HepG2 (cell line): ENCODE measurements at regions not wholly inside any gene's neighbourhood (a gene's known extent, or its start where the extent isn't known, plus 50 kb on each side); places are given as distances from the start of the nearest gene placed in this dataset.

Experiments used
- ATAC-seq: fragments of 200-7000 bp; cut with Tn5 transposase; 3 replicates; pipeline ENCODE4 v1.9.1; 2020; ENCODE audit warnings: mild to moderate bottlenecking, moderate library complexity
- BruUV-seq: library from RNA; stranded (reverse); fragments of 400-500 nt; replicated peaks from 2 replicates; lab custom pipeline; 2021; lab: Mats Ljungman, UMichigan
- CTCF ChIA-PET: fragments of 300-600 bp; formaldehyde crosslinking; extraction: SDS; loops from one replicate; lab custom pipeline; 2021; ENCODE audit warnings: low total read pairs, inconsistent platforms, low intra/inter-chr PET ratio; lab: Yijun Ruan, JAX
- POLR2A ChIA-PET: fragments of 350-600 bp; sonication (Branson Sonifier 250); formaldehyde crosslinking; loops from one replicate; lab custom pipeline; 2020; ENCODE audit warnings: antibody characterized with exemption, inconsistent platforms; lab: Yijun Ruan, JAX
- DNase-seq: peaks from one replicate; pipeline ENCODE4 v3.0.0-alpha.2; 2015; ENCODE audit warnings: low spot score
- FAIRE-seq: peaks from 3 replicates; lab custom pipeline; 2011; peaks lifted over from hg19 to GRCh38; lab: Jason Lieb, UNC
- H2AFZ ChIP-seq: one replicate; pipeline ENCODE4 v1.6.1; 2011; ENCODE audit warnings: low read length, inconsistent platforms
- H3K27ac ChIP-seq: fragments of 300-600 bp; 3 replicates; pipeline ENCODE4 v1.8.0; 2011; ENCODE audit warnings: mixed run types, mild to moderate bottlenecking, mixed read lengths, low read length, inconsistent platforms; ENCODE audit not compliant: insufficient read depth; ENCODE audit errors: extremely low read length
- H3K27me3 ChIP-seq, 2 experiments: fragments of 200-600 bp in 1 of 2; 2 replicates in 1 of 2; 3 replicates in 1 of 2; pipeline versions ENCODE4 v1.6.0 to v1.8.0; 2011; ENCODE audit warnings: low read length in 2 of 2, mild to moderate bottlenecking in 2 of 2, moderate library complexity in 2 of 2, inconsistent platforms in 1 of 2; ENCODE audit not compliant: insufficient read depth in 2 of 2, control insufficient read depth in 1 of 2
- H3K36me3 ChIP-seq, 2 experiments: fragments of 200-600 bp in 1 of 2; replicated peaks in 1 of 2; 2 replicates in 1 of 2; 3 replicates in 1 of 2; pipeline versions ENCODE4 v1.5.1 to v1.8.0; 2011; ENCODE audit warnings: low read length in 2 of 2, inconsistent platforms in 1 of 2; ENCODE audit not compliant: insufficient read depth in 2 of 2, control insufficient read depth in 1 of 2
- H3K4me1 ChIP-seq: 2 replicates; pipeline ENCODE4 v1.5.1; 2012; ENCODE audit warnings: low read length, inconsistent platforms; ENCODE audit not compliant: insufficient read depth
- H3K4me2 ChIP-seq: 2 replicates; pipeline ENCODE4 v1.6.0; 2011; ENCODE audit warnings: low read depth, low read length, inconsistent platforms
- H3K4me3 ChIP-seq, 3 experiments: fragments of 200-600 bp in 1 of 3; sonication (generic), shearing (Covaris generic) in 1 of 3; replicated peaks in 1 of 3; 2 replicates each; pipeline ENCODE4 v1.5.1; 2011 to 2016; ENCODE audit warnings: low read length in 3 of 3, inconsistent platforms in 2 of 3, low read depth in 2 of 3, mild to moderate bottlenecking in 2 of 3, control low read depth in 1 of 3, mixed read lengths in 1 of 3; ENCODE audit not compliant: insufficient read depth in 1 of 3
- H3K79me2 ChIP-seq: one replicate; pipeline ENCODE4 v1.6.1; 2011; ENCODE audit warnings: low read length, inconsistent platforms; ENCODE audit not compliant: insufficient read depth
- H3K9ac ChIP-seq: 2 replicates; pipeline ENCODE4 v1.6.0; 2011; ENCODE audit warnings: mild to moderate bottlenecking, low read depth, low read length, inconsistent platforms; ENCODE audit not compliant: insufficient read depth
- H3K9me3 ChIP-seq: 2 replicates; pipeline ENCODE4 v1.5.1; 2012; ENCODE audit warnings: mild to moderate bottlenecking, low read length
- H4K20me1 ChIP-seq: 2 replicates; pipeline ENCODE4 v1.6.0; 2011; ENCODE audit warnings: inconsistent platforms, mild to moderate bottlenecking, low read length, moderate library complexity; ENCODE audit not compliant: insufficient read depth
- ATM ChIP-seq: fragments of 450-650 bp; IDR thresholded peaks from 2 replicates; pipeline ENCODE4 v1.7.1; 2017; ENCODE audit warnings: mild to moderate bottlenecking, borderline replicate concordance
- ELF4 ChIP-seq: sonication (generic); formaldehyde crosslinking; IDR thresholded peaks from 2 replicates; pipeline ENCODE4 v1.5.0; 2020; ENCODE audit warnings: missing genetic modification reagents, mild to moderate bottlenecking, moderate library complexity, borderline replicate concordance
- FOXP1 ChIP-seq, 2 experiments: fragments of 450-650 bp in 1 of 2; IDR thresholded peaks; 2 replicates each; pipeline ENCODE4 v1.6.1; 2017 to 2018; ENCODE audit warnings: antibody characterized with exemption in 1 of 2
- GZF1 ChIP-seq: sonication (generic); formaldehyde crosslinking; IDR thresholded peaks from 2 replicates; pipeline ENCODE4 v1.5.1; 2020; ENCODE audit warnings: mild to moderate bottlenecking, missing genetic modification reagents
- MEIS2 ChIP-seq: sonication (generic); formaldehyde crosslinking; IDR thresholded peaks from 2 replicates; pipeline ENCODE4 v1.9.0; 2021; ENCODE audit warnings: mild to moderate bottlenecking, missing genetic modification reagents
- MYC ChIP-seq: sonication (generic); formaldehyde crosslinking; IDR thresholded peaks from 2 replicates; pipeline ENCODE4 v1.9.0; 2021; ENCODE audit warnings: missing genetic modification reagents, borderline replicate concordance
- RBFOX2 ChIP-seq: fragments of 200-400 bp; formaldehyde crosslinking; IDR thresholded peaks from 2 replicates; pipeline ENCODE4 v1.6.1; 2017; ENCODE audit warnings: low read depth, mild to moderate bottlenecking, low read length
- SOX5 ChIP-seq: IDR thresholded peaks from 2 replicates; pipeline ENCODE4 v1.6.1; 2016; ENCODE audit warnings: borderline replicate concordance
- SP140L ChIP-seq: sonication (generic); formaldehyde crosslinking; IDR thresholded peaks from 2 replicates; pipeline ENCODE4 v1.4.0; 2020; ENCODE audit warnings: missing genetic modification reagents, borderline replicate concordance
- SP2 ChIP-seq: sonication (generic); formaldehyde crosslinking; IDR thresholded peaks from 2 replicates; pipeline ENCODE4 v1.5.1; 2020; ENCODE audit warnings: mild to moderate bottlenecking, missing genetic modification reagents
- TBX3 ChIP-seq: fragments of 450-650 bp; IDR thresholded peaks from 2 replicates; pipeline ENCODE4 v1.6.1; 2017; ENCODE audit warnings: antibody characterized with exemption, mild to moderate bottlenecking, inconsistent platforms, borderline replicate concordance
- TEAD3 ChIP-seq: optimal IDR thresholded peaks from 2 replicates; pipeline ENCODE3; 2016; ENCODE audit warnings: borderline replicate concordance
- TP53 ChIP-seq: sonication (generic); formaldehyde crosslinking; conservative IDR thresholded peaks from 2 replicates; pipeline ENCODE4 v1.4.0; 2020; ENCODE audit warnings: missing genetic modification reagents
- ZNF124 ChIP-seq: sonication (generic); formaldehyde crosslinking; IDR thresholded peaks from 2 replicates; pipeline ENCODE4 v1.4.0; 2020; ENCODE audit warnings: missing genetic modification reagents
- ZNF713 ChIP-seq: sonication (generic); formaldehyde crosslinking; IDR thresholded peaks from 2 replicates; pipeline ENCODE4 v1.4.0; 2020; ENCODE audit warnings: mild to moderate bottlenecking, missing genetic modification reagents
- ZNF780A ChIP-seq: sonication (generic); formaldehyde crosslinking; IDR thresholded peaks from 2 replicates; pipeline ENCODE4 v1.8.0; 2022; ENCODE audit warnings: mild to moderate bottlenecking, missing genetic modification reagents, moderate library complexity
- WGBS: methylation state at CpG from one replicate; pipeline ENCODE4 v1.1.6; 2017; ENCODE audit warnings: low lambda C conversion rate; 5-methylcytosine and 5-hydroxymethylcytosine counted together
- in situ Hi-C: cut with HindIII; loops from 2 replicates; pipeline ENCODE4 v1.10.0; 2017; ENCODE audit warnings: low pct_unique_long_range_greater_than_20kb; ENCODE audit not compliant: extremely low pct_ligation_motif_present
- intact Hi-C: fragments of 100-400 bp; cut with micrococcal nuclease; formaldehyde crosslinking; loops from one replicate; pipeline ENCODE4 v1.10.0; 2022; ENCODE audit not compliant: unreplicated experiment
- TF ChIP-seq, protein P1 (sequence below): sonication (generic); formaldehyde crosslinking; conservative IDR thresholded peaks from 2 replicates; pipeline ENCODE4 v1.4.0; 2020; ENCODE audit warnings: missing genetic modification reagents

- no peaks in the 10 kb centered on the region for H3K9me3 ChIP-seq
- in situ Hi-C loops (no loop called here), intact Hi-C loops (no loop called here)
- DNase-seq (no peak), FAIRE-seq (no peak), ATAC-seq (no peak)
- no peaks in the 10 kb centered on the region for H3K36me3 ChIP-seq
- no peak overlapping the region for H2AFZ ChIP-seq
- no peaks in the 10 kb centered on the region; a peak in 1 of 5 replicates for H3K27me3 ChIP-seq
- no peaks in the 10 kb centered on the region for H3K4me1 ChIP-seq
- no peak overlapping the region for H3K9ac ChIP-seq
- H3K79me2 ChIP-seq = no peaks in the 10 kb centered on the region
- no peaks in the 10 kb centered on the region for H4K20me1 ChIP-seq
- no peak overlapping the region for H3K4me3 ChIP-seq
- no peak overlapping the region for H3K27ac ChIP-seq
- POLR2A ChIA-PET = no interaction called here
- WGBS = 3% methylated on average over 2 of the region's 2 CpGs
- H3K4me2 ChIP-seq = no peak overlapping the region
- no peak for TF ChIP-seq RBFOX2
- no peak for TF ChIP-seq ZNF780A (CRISPR knock-in tag)
- no peak for TF ChIP-seq ZNF124
- no peak for TF ChIP-seq ZNF713 (CRISPR knock-in tag)
- TF ChIP-seq TP53 (CRISPR knock-in tag) = no peak
- no peak for TF ChIP-seq SP140L
- TF ChIP-seq SOX5 (CRISPR knock-in tag) = no peak
- TF ChIP-seq FOXP1 (IDR thresholded peaks at IDR 0.05) = no peak
- no peak for TF ChIP-seq FOXP1 (CRISPR knock-in tag; IDR thresholded peaks at IDR 0.05)
- no peak for TF ChIP-seq SP2 (CRISPR knock-in tag)
- no peak for TF ChIP-seq MYC (CRISPR knock-in tag)
- TF ChIP-seq TBX3 = no peak
- TF ChIP-seq TEAD3 = no peak
- no peak for TF ChIP-seq ELF4 (CRISPR knock-in tag)
- no peak for TF ChIP-seq MEIS2
- TF ChIP-seq, protein P1, sequence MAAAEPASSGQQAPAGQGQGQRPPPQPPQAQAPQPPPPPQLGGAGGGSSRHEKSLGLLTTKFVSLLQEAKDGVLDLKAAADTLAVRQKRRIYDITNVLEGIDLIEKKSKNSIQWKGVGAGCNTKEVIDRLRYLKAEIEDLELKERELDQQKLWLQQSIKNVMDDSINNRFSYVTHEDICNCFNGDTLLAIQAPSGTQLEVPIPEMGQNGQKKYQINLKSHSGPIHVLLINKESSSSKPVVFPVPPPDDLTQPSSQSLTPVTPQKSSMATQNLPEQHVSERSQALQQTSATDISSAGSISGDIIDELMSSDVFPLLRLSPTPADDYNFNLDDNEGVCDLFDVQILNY (CRISPR knock-in tag) = no peak
- TF ChIP-seq ATM = no peak
- no peak for TF ChIP-seq GZF1 (CRISPR knock-in tag)
- TF ChIP-seq, all 625 proteins: peak for 0
- CTCF ChIA-PET = no interaction called here
- BruUV-seq = no TSS peak
Measured at GRCh38 chr3:75224412-75224811, 439.7 kb upstream of the FRG2C start.
